Ishikawa (cell line): ENCODE measurements at regions not wholly inside any gene's neighbourhood (a gene's known extent, or its start where the extent isn't known, plus 50 kb on each side); places are given as distances from the start of the nearest gene placed in this dataset.

Source experiments
- CEBPB ChIP-seq: IDR thresholded peaks from 2 replicates; pipeline ENCODE4 v1.6.1; 2012
- CREB1 ChIP-seq: IDR thresholded peaks from 2 replicates; pipeline ENCODE4 v1.6.1; 2012; ENCODE audit warnings: low read depth
- EGR1 ChIP-seq: IDR thresholded peaks from 2 replicates; pipeline ENCODE4 v1.6.1; 2012
- EP300 ChIP-seq: IDR thresholded peaks from 2 replicates; pipeline ENCODE4 v1.6.1; 2012; ENCODE audit warnings: borderline replicate concordance
- FOXM1 ChIP-seq: IDR thresholded peaks from 2 replicates; pipeline ENCODE4 v1.6.1; 2012; ENCODE audit warnings: low read depth, borderline replicate concordance
- MAX ChIP-seq: IDR thresholded peaks from 2 replicates; pipeline ENCODE4 v1.6.1; 2012
- NFIC ChIP-seq: IDR thresholded peaks from 2 replicates; pipeline ENCODE4 v1.6.1; 2012
- RAD21 ChIP-seq: IDR thresholded peaks from 2 replicates; pipeline ENCODE4 v1.6.1; 2012; ENCODE audit warnings: low read depth
- REST ChIP-seq: IDR thresholded peaks from 2 replicates; pipeline ENCODE4 v1.6.1; 2012; ENCODE audit warnings: low read depth, mild to moderate bottlenecking
- TAF1 ChIP-seq: IDR thresholded peaks from 2 replicates; pipeline ENCODE4 v1.6.1; 2012; ENCODE audit warnings: low read depth, mild to moderate bottlenecking
- TCF12 ChIP-seq: IDR thresholded peaks from 2 replicates; pipeline ENCODE4 v1.6.1; 2012; ENCODE audit warnings: low read depth
- TEAD4 ChIP-seq: IDR thresholded peaks from 2 replicates; pipeline ENCODE4 v1.6.1; 2012
- USF1 ChIP-seq: IDR thresholded peaks from 2 replicates; pipeline ENCODE4 v1.6.1; 2012
- YY1 ChIP-seq: IDR thresholded peaks from 2 replicates; pipeline ENCODE4 v1.6.1; 2012; ENCODE audit warnings: low read depth
- ZBTB7A ChIP-seq: IDR thresholded peaks from 2 replicates; pipeline ENCODE4 v1.6.1; 2012; ENCODE audit warnings: low read depth

GRCh38 chr13:58865286-58865685 is 1233.7 kb downstream of the PCDH17 start:
- TF ChIP-seq YY1 (no peak), RAD21 (no peak), CREB1 (no peak), CEBPB (no peak), ZBTB7A (no peak), FOXM1 (no peak), EP300 (no peak), USF1 (no peak), MAX (no peak), REST (no peak), NFIC (no peak)

GRCh38 chr13:58869566-58869965 is 1238.0 kb downstream of the PCDH17 start:
- TF ChIP-seq RAD21 (no peak), FOXM1 (no peak), ZBTB7A (no peak), REST (no peak), MAX (no peak), TCF12 (no peak), CREB1 (no peak), TEAD4 (no peak), EGR1 (no peak), CEBPB (no peak), NFIC (no peak), EP300 (no peak), YY1 (no peak)

- TF ChIP-seq YY1 (no peak), ZBTB7A (no peak), NFIC (no peak), FOXM1 (no peak), CEBPB (no peak), REST (no peak), TAF1 (no peak), MAX (no peak), USF1 (no peak), EP300 (no peak), TEAD4 (no peak), TCF12 (no peak)
These were observed 1244.9 kb downstream of the PCDH17 start for GRCh38 chr13:58876473-58876872.

- TF ChIP-seq CREB1 = no peak
- no peak for TF ChIP-seq CEBPB
- no peak for TF ChIP-seq RAD21
- no peak for TF ChIP-seq REST
- TF ChIP-seq EGR1 = no peak
- no peak for TF ChIP-seq TAF1
- TF ChIP-seq YY1 = no peak
- no peak for TF ChIP-seq TEAD4
- no peak for TF ChIP-seq MAX
- no peak for TF ChIP-seq NFIC
- TF ChIP-seq USF1 = no peak
- TF ChIP-seq TCF12 = no peak
These were observed 1247.6 kb downstream of the PCDH17 start for GRCh38 chr13:58879114-58879513.
